GM23248 (cell line): ENCODE measurements at regions not wholly inside any gene's neighbourhood (a gene's known extent, or its start where the extent isn't known, plus 50 kb on each side); places are given as distances from the start of the nearest gene placed in this dataset.

Source experiments
- EZH2 ChIP-seq: fragments of 200-600 bp; sonication (generic); IDR thresholded peaks from 2 replicates; pipeline ENCODE4 v1.6.1; 2018; ENCODE audit warnings: antibody characterized with exemption, mild to moderate bottlenecking; ENCODE audit not compliant: insufficient read depth, poor library complexity, severe bottlenecking
- EZH2phosphoT487 ChIP-seq: fragments of 200-600 bp; sonication (generic); IDR thresholded peaks from 2 replicates; pipeline ENCODE4 v1.6.1; 2018; ENCODE audit warnings: antibody characterized with exemption, moderate library complexity, mild to moderate bottlenecking, low read depth; ENCODE audit not compliant: insufficient read depth

DNA sequence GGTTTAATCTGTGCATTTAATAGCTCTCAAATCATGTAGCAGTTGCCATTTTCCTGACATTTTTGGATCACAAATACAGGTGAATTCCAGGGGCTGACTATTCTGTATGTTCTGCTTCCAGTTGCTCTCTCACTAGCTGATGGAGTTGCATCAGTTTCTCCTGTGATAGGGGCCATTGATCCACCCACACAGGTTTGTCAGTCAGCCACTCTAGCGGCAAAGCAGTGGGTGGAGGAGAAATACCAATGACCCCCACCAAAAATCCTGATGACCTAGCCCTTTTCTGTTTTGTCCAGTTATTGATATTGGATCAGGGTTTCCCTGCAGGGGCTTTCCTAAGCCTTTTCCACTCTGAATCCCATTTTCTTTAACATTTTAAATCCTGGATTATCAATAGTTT, 72.3 kb upstream of the BTN3A2 start:
- TF ChIP-seq EZH2phosphoT487 (no peak), EZH2 (no peak)
